ENCODE measurements at regions not wholly inside any gene's neighbourhood (a gene's known extent, or its start where the extent isn't known, plus 50 kb on each side); places are given as distances from the start of the nearest gene placed in this dataset.

DNA sequence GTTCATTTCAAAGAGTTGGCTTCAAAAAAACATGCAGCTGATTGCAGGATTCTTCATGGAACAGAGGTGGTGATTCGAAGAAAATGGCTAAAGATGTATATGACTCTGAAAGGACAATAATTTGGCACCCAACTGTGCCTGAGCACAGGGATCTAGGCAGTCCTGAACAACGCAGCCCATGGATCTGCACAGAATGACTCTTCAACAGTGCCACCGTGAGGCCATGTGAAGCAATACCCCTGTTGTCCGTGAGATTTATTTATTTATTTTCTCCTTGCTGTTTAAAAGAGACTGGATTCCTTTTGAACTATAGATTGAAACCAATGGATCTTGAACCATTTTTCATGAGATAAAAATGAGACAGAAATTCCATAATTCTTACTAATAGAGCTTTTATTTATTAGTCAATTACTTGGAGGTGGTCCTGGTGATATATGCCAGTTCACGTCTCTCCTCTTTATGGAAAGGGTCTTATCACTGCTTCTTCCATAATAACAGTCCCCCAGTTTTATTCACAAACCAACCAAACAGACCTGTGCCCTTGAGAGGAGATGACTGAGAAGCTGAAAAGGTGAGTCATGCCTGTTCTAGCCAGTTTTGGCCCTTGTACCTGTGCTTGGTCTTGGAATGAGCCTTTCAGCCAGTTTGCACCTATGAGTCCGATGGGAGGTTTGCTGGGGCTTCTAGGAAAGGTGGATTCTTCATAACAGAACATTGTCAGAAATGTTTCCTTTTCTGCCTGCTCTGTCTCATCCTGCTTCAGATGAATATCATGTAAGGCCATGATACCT is 1598.3 kb downstream of the AACS start:
- TF ChIP-seq, protein P1, sequence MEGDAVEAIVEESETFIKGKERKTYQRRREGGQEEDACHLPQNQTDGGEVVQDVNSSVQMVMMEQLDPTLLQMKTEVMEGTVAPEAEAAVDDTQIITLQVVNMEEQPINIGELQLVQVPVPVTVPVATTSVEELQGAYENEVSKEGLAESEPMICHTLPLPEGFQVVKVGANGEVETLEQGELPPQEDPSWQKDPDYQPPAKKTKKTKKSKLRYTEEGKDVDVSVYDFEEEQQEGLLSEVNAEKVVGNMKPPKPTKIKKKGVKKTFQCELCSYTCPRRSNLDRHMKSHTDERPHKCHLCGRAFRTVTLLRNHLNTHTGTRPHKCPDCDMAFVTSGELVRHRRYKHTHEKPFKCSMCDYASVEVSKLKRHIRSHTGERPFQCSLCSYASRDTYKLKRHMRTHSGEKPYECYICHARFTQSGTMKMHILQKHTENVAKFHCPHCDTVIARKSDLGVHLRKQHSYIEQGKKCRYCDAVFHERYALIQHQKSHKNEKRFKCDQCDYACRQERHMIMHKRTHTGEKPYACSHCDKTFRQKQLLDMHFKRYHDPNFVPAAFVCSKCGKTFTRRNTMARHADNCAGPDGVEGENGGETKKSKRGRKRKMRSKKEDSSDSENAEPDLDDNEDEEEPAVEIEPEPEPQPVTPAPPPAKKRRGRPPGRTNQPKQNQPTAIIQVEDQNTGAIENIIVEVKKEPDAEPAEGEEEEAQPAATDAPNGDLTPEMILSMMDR (IDR thresholded peaks at IDR 0.05) = no peak
- TF ChIP-seq EZH2 (IDR thresholded peaks at IDR 0.05; ENCODE audit: borderline replicate concordance, insufficient read depth, low read depth, low read length, poor library complexity, severe bottlenecking) = no peak

Data from B cell (primary cell).